Keratinocyte (primary cell): ENCODE measurements at regions not wholly inside any gene's neighbourhood (a gene's known extent, or its start where the extent isn't known, plus 50 kb on each side); places are given as distances from the start of the nearest gene placed in this dataset.

Experiments
- DNase-seq: peaks from one replicate; pipeline ENCODE4 v3.0.0-alpha.2; 2011; ENCODE audit warnings: low read depth, missing footprints, low spot score
- FAIRE-seq: peaks from 2 replicates; lab custom pipeline; 2011; peaks lifted over from hg19 to GRCh38; lab: Jason Lieb, UNC
- H2AFZ ChIP-seq: 2 replicates; pipeline ENCODE4 v1.6.0; 2012; ENCODE audit warnings: low read length, control low read depth, inconsistent platforms; ENCODE audit not compliant: control insufficient read depth
- H3K27ac ChIP-seq: 2 replicates; pipeline ENCODE4 v1.5.1; 2011; ENCODE audit warnings: low read length; ENCODE audit not compliant: control insufficient read depth, insufficient read depth
- H3K27me3 ChIP-seq: 3 replicates; pipeline ENCODE4 v1.6.0; 2011; ENCODE audit warnings: low read length; ENCODE audit not compliant: control insufficient read depth, insufficient read depth; ENCODE audit errors: extremely low read depth
- H3K36me3 ChIP-seq, 2 experiments: 2 replicates in 1 of 2; 3 replicates in 1 of 2; pipeline ENCODE4 v1.5.1; 2011; ENCODE audit warnings: low read length in 2 of 2, mild to moderate bottlenecking in 1 of 2; ENCODE audit not compliant: control insufficient read depth in 2 of 2, insufficient read depth in 2 of 2; ENCODE audit errors: extremely low read depth in 1 of 2
- H3K4me1 ChIP-seq: 3 replicates; pipeline ENCODE4 v1.5.1; 2011; ENCODE audit warnings: low read length; ENCODE audit not compliant: control insufficient read depth, insufficient read depth; ENCODE audit errors: extremely low read depth
- H3K4me2 ChIP-seq: 3 replicates; pipeline ENCODE4 v1.6.0; 2011; ENCODE audit warnings: low read depth, low read length; ENCODE audit not compliant: control insufficient read depth, insufficient read depth; ENCODE audit errors: extremely low read depth
- H3K4me3 ChIP-seq, 3 experiments: fragments of 200-600 bp in 1 of 3; sonication (generic) in 1 of 3; 2 replicates in 2 of 3; 3 replicates in 1 of 3; pipeline ENCODE4 v1.5.1; 2011 to 2016; ENCODE audit warnings: low read length in 3 of 3, mild to moderate bottlenecking in 3 of 3, control low read depth in 2 of 3, inconsistent platforms in 1 of 3, low read depth in 1 of 3, mixed read lengths in 1 of 3, mixed run types in 1 of 3, moderate library complexity in 1 of 3; ENCODE audit not compliant: control insufficient read depth in 2 of 3, insufficient read depth in 2 of 3; ENCODE audit errors: extremely low read depth in 1 of 3
- H3K79me2 ChIP-seq: 2 replicates; pipeline ENCODE4 v1.6.0; 2012; ENCODE audit warnings: low read length; ENCODE audit not compliant: control insufficient read depth, insufficient read depth
- H3K9ac ChIP-seq: 3 replicates; pipeline ENCODE4 v1.6.0; 2011; ENCODE audit warnings: low read length; ENCODE audit not compliant: control insufficient read depth, insufficient read depth; ENCODE audit errors: extremely low read depth
- H3K9me1 ChIP-seq: 3 replicates; pipeline ENCODE4 v1.6.0; 2011; ENCODE audit warnings: low read length; ENCODE audit not compliant: control insufficient read depth, insufficient read depth; ENCODE audit errors: extremely low read depth
- H3K9me3 ChIP-seq: 2 replicates; pipeline ENCODE4 v1.5.1; 2012; ENCODE audit warnings: low read depth, low read length; ENCODE audit not compliant: control insufficient read depth
- H4K20me1 ChIP-seq: 3 replicates; pipeline ENCODE4 v1.6.0; 2011; ENCODE audit warnings: low read length; ENCODE audit not compliant: control insufficient read depth, insufficient read depth; ENCODE audit errors: extremely low read depth
- EZH2 ChIP-seq: IDR thresholded peaks from one replicate; pipeline ENCODE4 v1.6.1; 2012; ENCODE audit warnings: inconsistent platforms, mild to moderate bottlenecking, low read length, moderate library complexity
- dilution Hi-C: fragments of 300-500 bp; cut with MboI; formaldehyde crosslinking; loops from one replicate; pipeline ENCODE4 v1.7.0; 2020; ENCODE audit warnings: low sequenced_read_pairs; ENCODE audit not compliant: extremely low pct_ligation_motif_present
- TF ChIP-seq, protein P1 (sequence below), 3 experiments: IDR thresholded peaks in 1 of 3; conservative IDR thresholded peaks in 1 of 3; optimal IDR thresholded peaks in 1 of 3; 2 replicates in 2 of 3; 3 replicates in 1 of 3; pipeline versions ENCODE3 to v1.5.1; 2011; ENCODE audit warnings: low read length in 3 of 3, mild to moderate bottlenecking in 3 of 3, moderate library complexity in 2 of 3, control low read depth in 1 of 3, inconsistent platforms in 1 of 3; ENCODE audit not compliant: insufficient read depth in 2 of 3; ENCODE audit errors: extremely low read depth in 1 of 3

- no peaks in the 10 kb centered on the region for H3K9me3 ChIP-seq
- no peaks in the 10 kb centered on the region for H4K20me1 ChIP-seq
- dilution Hi-C loops: no loop called here
- H3K4me2 ChIP-seq: no peak overlapping the region
- DNase-seq (no peak), FAIRE-seq (no peak)
- peaks cover 16% of the 10 kb centered on the region for H3K4me1 ChIP-seq
- no peaks in the 10 kb centered on the region for H3K79me2 ChIP-seq
- no peak overlapping the region for H3K9ac ChIP-seq
- no peak for TF ChIP-seq EZH2
- TF ChIP-seq, protein P1, sequence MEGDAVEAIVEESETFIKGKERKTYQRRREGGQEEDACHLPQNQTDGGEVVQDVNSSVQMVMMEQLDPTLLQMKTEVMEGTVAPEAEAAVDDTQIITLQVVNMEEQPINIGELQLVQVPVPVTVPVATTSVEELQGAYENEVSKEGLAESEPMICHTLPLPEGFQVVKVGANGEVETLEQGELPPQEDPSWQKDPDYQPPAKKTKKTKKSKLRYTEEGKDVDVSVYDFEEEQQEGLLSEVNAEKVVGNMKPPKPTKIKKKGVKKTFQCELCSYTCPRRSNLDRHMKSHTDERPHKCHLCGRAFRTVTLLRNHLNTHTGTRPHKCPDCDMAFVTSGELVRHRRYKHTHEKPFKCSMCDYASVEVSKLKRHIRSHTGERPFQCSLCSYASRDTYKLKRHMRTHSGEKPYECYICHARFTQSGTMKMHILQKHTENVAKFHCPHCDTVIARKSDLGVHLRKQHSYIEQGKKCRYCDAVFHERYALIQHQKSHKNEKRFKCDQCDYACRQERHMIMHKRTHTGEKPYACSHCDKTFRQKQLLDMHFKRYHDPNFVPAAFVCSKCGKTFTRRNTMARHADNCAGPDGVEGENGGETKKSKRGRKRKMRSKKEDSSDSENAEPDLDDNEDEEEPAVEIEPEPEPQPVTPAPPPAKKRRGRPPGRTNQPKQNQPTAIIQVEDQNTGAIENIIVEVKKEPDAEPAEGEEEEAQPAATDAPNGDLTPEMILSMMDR (optimal IDR thresholded peaks at IDR 0.05 in 1 of 3, IDR thresholded peaks at IDR 0.05 in 1 of 3, conservative IDR thresholded peaks at IDR 0.05 in 1 of 3; ENCODE audit: extremely low read depth in 1 of 3, insufficient read depth in 2 of 3, low read length in 3 of 3): no peak
- no peak overlapping the region for H3K4me3 ChIP-seq
- no peaks in the 10 kb centered on the region for H3K9me1 ChIP-seq
- H3K27ac ChIP-seq: no peak overlapping the region
- H2AFZ ChIP-seq: no peak overlapping the region
- H3K27me3 ChIP-seq: no peaks in the 10 kb centered on the region
- no peaks in the 10 kb centered on the region for H3K36me3 ChIP-seq
Measured at GRCh38 chr3:101962055-101962454, 112.7 kb downstream of the NFKBIZ start.

DNA sequence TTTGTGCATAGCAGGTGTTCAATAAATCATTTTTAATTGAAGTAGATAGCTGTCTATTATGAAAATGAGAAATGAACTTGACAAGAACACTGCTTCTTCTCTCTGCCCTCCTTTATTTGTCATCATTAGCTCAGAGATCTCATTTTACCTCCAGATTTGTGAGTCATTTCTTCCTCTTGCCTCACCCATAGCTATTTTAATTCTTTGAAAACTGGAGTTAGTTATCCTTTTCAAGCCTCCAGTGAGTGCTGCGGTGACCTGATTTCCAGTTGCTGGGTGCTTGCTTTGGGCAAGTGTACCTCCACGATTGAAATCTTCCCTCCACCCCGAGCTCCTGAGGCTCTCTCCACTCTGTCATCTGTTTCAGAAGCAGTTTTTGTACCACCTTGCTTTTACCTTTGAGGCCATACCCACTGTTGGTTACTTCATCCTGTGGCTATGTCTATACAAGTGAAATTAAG is 114.6 kb downstream of the NFKBIZ start:
- Histone ChIP-seq H2AFZ (peak overlapping the region; percentile 71), H3K9me1 (no peaks in the 10 kb centered on the region), H3K9ac (peak overlapping the region; percentile 6), H3K27me3 (no peaks in the 10 kb centered on the region), H3K79me2 (no peaks in the 10 kb centered on the region), H4K20me1 (no peaks in the 10 kb centered on the region), H3K4me1 (peaks cover 16% of the 10 kb centered on the region), H3K4me3 (no peak overlapping the region), H3K4me2 (peak overlapping the region; percentile 53), H3K27ac (peak overlapping the region; percentile 65), H3K9me3 (no peaks in the 10 kb centered on the region), H3K36me3 (no peaks in the 10 kb centered on the region)
- DNase-seq (no peak), FAIRE-seq (peak; percentile 67)
- TF ChIP-seq, protein P1 (optimal IDR thresholded peaks at IDR 0.05 in 1 of 3, IDR thresholded peaks at IDR 0.05 in 1 of 3, conservative IDR thresholded peaks at IDR 0.05 in 1 of 3; ENCODE audit: extremely low read depth in 1 of 3, insufficient read depth in 2 of 3, low read length in 3 of 3): no peak
- no peak for TF ChIP-seq EZH2
- dilution Hi-C loops: no loop called here
